ENCODE measurements at regions not wholly inside any gene's neighbourhood (a gene's known extent, or its start where the extent isn't known, plus 50 kb on each side); places are given as distances from the start of the nearest gene placed in this dataset.

GRCh38 chr9:4357929-4358328 is 58.1 kb upstream of the GLIS3 start:
- DNase-seq: no peak
- ChIA-PET CTCF (no interaction called here), POLR2A (no interaction called here)
- Mint-ChIP-seq H3K36me3 (ENCODE audit: low read depth) (no peaks in the 10 kb centered on the region), H3K9me3 (no peaks in the 10 kb centered on the region), H3K4me1 (ENCODE audit: low read depth) (no peaks in the 10 kb centered on the region), H3K4me3 (no peak overlapping the region), H3K27ac (no peak overlapping the region), H3K27me3 (peaks cover 8% of the 10 kb centered on the region)
- no peaks in the 10 kb centered on the region for H3K4me1 ChIP-seq (ENCODE audit: insufficient read depth, low read length)
- H3K27ac ChIP-seq (ENCODE audit: low read depth in 1 of 2, low read length in 2 of 2): no peak overlapping the region
- ATAC-seq (ENCODE audit: poor library complexity): no peak
- H3K9me3 ChIP-seq (ENCODE audit: control insufficient read depth in 1 of 2, insufficient read depth in 1 of 2, low read length in 2 of 2): no peaks in the 10 kb centered on the region
- TF ChIP-seq CTCF (IDR thresholded peaks at IDR 0.05): no peak
- no peak overlapping the region for H3K4me3 ChIP-seq (ENCODE audit: low read length)
- peaks cover 5 to 8% of the 10 kb centered on the region in 2 experiments for H3K27me3 ChIP-seq (ENCODE audit: control insufficient read depth in 1 of 2, insufficient read depth in 2 of 2, low read length in 2 of 2)
- intact Hi-C loops (cut with DNase I, micrococcal nuclease): no loop called here
- H3K36me3 ChIP-seq (ENCODE audit: insufficient read depth, low read length): no peaks in the 10 kb centered on the region

- no peaks in the 10 kb centered on the region for H3K4me1 Mint-ChIP-seq (ENCODE audit: low read depth)
- H3K9me3 Mint-ChIP-seq: no peaks in the 10 kb centered on the region
- no peaks in the 10 kb centered on the region for H3K4me1 ChIP-seq (ENCODE audit: insufficient read depth, low read length)
- H3K36me3 ChIP-seq (ENCODE audit: insufficient read depth, low read length): no peaks in the 10 kb centered on the region
- no peaks in the 10 kb centered on the region for H3K9me3 ChIP-seq (ENCODE audit: control insufficient read depth in 1 of 2, insufficient read depth in 1 of 2, low read length in 2 of 2)
- no peak overlapping the region for H3K27ac ChIP-seq (ENCODE audit: low read depth in 1 of 2, low read length in 2 of 2)
- intact Hi-C loops (cut with DNase I, micrococcal nuclease): no loop called here
- ATAC-seq (ENCODE audit: poor library complexity) (no peak), DNase-seq (no peak)
- H3K27me3 Mint-ChIP-seq: peaks cover 8% of the 10 kb centered on the region
- no peak overlapping the region for H3K4me3 Mint-ChIP-seq
- ChIA-PET POLR2A (no interaction called here), CTCF (no interaction called here)
- H3K27me3 ChIP-seq (ENCODE audit: control insufficient read depth in 1 of 2, insufficient read depth in 2 of 2, low read length in 2 of 2): peaks cover 5 to 8% of the 10 kb centered on the region in 2 experiments
- no peak overlapping the region for H3K4me3 ChIP-seq (ENCODE audit: low read length)
- no peaks in the 10 kb centered on the region for H3K36me3 Mint-ChIP-seq (ENCODE audit: low read depth)
- no peak overlapping the region for H3K27ac Mint-ChIP-seq
- no peak for TF ChIP-seq CTCF (IDR thresholded peaks at IDR 0.05)
These were observed 56.4 kb upstream of the GLIS3 start for GRCh38 chr9:4356306-4356705.

- H3K27ac ChIP-seq (ENCODE audit: low read depth in 1 of 2, low read length in 2 of 2): no peak overlapping the region
These were observed 53.4 kb upstream of the GLIS3 start for GRCh38 chr9:4353236-4353635.

More at GRCh38 chr9:4353236-4353635, 53.4 kb upstream of the GLIS3 start:
- ChIA-PET CTCF (interaction anchor here (0.9 kb wide), 1 partner anchor 13 kb away, joined by 3 read pairs; no protein-coding TSS in a partner anchor), POLR2A (no interaction called here)
- no peak overlapping the region for H3K4me3 Mint-ChIP-seq
- Histone ChIP-seq H3K4me1 (ENCODE audit: insufficient read depth, low read length) (no peaks in the 10 kb centered on the region), H3K27me3 (ENCODE audit: control insufficient read depth in 1 of 2, insufficient read depth in 2 of 2, low read length in 2 of 2) (no peaks in the 10 kb centered on the region), H3K9me3 (ENCODE audit: control insufficient read depth in 1 of 2, insufficient read depth in 1 of 2, low read length in 2 of 2) (no peaks in the 10 kb centered on the region), H3K4me3 (ENCODE audit: low read length) (no peak overlapping the region), H3K36me3 (ENCODE audit: insufficient read depth, low read length) (no peaks in the 10 kb centered on the region)
- no peak for TF ChIP-seq CTCF (IDR thresholded peaks at IDR 0.05)
- H3K9me3 Mint-ChIP-seq: no peaks in the 10 kb centered on the region
- H3K36me3 Mint-ChIP-seq (ENCODE audit: low read depth): no peaks in the 10 kb centered on the region
- no peak for DNase-seq
- intact Hi-C loops (cut with DNase I, micrococcal nuclease): no loop called here
- H3K4me1 Mint-ChIP-seq (ENCODE audit: low read depth): no peaks in the 10 kb centered on the region
- H3K27me3 Mint-ChIP-seq: peaks cover 4% of the 10 kb centered on the region
- no peak overlapping the region for H3K27ac Mint-ChIP-seq
- ATAC-seq (ENCODE audit: poor library complexity): no peak
